ENCODE measurements at regions not wholly inside any gene's neighbourhood (a gene's known extent, or its start where the extent isn't known, plus 50 kb on each side); places are given as distances from the start of the nearest gene placed in this dataset.

DNA sequence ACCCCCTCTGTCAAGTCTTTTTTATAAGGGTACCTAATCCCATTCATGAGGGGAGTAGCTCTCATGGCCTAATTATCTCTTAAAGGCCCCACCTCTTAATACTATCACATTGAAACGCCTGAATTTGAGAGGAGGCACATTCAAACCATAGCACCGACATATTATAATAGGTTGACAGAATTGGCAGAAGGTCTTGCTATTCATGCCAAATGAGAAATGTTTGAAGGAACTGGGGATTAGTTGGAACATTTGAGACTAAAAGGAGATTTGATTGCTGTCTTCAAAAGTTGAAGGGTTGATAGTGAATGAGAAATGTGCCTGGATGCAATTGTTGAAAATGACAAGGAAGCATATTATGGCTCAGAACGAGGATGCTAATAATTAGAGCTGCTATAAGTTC, 331.1 kb downstream of the ATP23 start:
- H3K27ac ChIP-seq, result no peak overlapping the region
- TF ChIP-seq, protein P1, sequence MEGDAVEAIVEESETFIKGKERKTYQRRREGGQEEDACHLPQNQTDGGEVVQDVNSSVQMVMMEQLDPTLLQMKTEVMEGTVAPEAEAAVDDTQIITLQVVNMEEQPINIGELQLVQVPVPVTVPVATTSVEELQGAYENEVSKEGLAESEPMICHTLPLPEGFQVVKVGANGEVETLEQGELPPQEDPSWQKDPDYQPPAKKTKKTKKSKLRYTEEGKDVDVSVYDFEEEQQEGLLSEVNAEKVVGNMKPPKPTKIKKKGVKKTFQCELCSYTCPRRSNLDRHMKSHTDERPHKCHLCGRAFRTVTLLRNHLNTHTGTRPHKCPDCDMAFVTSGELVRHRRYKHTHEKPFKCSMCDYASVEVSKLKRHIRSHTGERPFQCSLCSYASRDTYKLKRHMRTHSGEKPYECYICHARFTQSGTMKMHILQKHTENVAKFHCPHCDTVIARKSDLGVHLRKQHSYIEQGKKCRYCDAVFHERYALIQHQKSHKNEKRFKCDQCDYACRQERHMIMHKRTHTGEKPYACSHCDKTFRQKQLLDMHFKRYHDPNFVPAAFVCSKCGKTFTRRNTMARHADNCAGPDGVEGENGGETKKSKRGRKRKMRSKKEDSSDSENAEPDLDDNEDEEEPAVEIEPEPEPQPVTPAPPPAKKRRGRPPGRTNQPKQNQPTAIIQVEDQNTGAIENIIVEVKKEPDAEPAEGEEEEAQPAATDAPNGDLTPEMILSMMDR (conservative IDR thresholded peaks at IDR 0.05), result no peak
- TF ChIP-seq ZFX (IDR thresholded peaks at IDR 0.05), result no peak

GRCh38 chr12:58277231-58277630, 335.9 kb downstream of the ATP23 start:
- no peak overlapping the region for H3K27ac ChIP-seq
- TF ChIP-seq, protein P1 (conservative IDR thresholded peaks at IDR 0.05), result no peak
- TF ChIP-seq ZFX (IDR thresholded peaks at IDR 0.05), result no peak

- TF ChIP-seq ZFX (IDR thresholded peaks at IDR 0.05), result no peak
- TF ChIP-seq, protein P1 (conservative IDR thresholded peaks at IDR 0.05), result no peak
- no peak overlapping the region for H3K27ac ChIP-seq
Observed at GRCh38 chr12:58283553-58283952, 342.2 kb downstream of the ATP23 start.

- no peak overlapping the region for H3K27ac ChIP-seq
- TF ChIP-seq, protein P1 (conservative IDR thresholded peaks at IDR 0.05), result no peak
- no peak for TF ChIP-seq ZFX (IDR thresholded peaks at IDR 0.05)
Observed at GRCh38 chr12:58285551-58285950, 344.2 kb downstream of the ATP23 start.

GRCh38 chr12:58286353-58286752, 345.0 kb downstream of the ATP23 start:
- H3K27ac ChIP-seq, result no peak overlapping the region
- TF ChIP-seq, protein P1 (conservative IDR thresholded peaks at IDR 0.05), result no peak
- TF ChIP-seq ZFX (IDR thresholded peaks at IDR 0.05), result no peak

GRCh38 chr12:58288190-58288589, 346.8 kb downstream of the ATP23 start:
- H3K27ac ChIP-seq, result no peak overlapping the region
- no peak for TF ChIP-seq ZFX (IDR thresholded peaks at IDR 0.05)
- TF ChIP-seq, protein P1 (conservative IDR thresholded peaks at IDR 0.05), result no peak

- H3K27ac ChIP-seq, result no peak overlapping the region
- TF ChIP-seq, protein P1 (conservative IDR thresholded peaks at IDR 0.05), result no peak
- no peak for TF ChIP-seq ZFX (IDR thresholded peaks at IDR 0.05)
Observed at GRCh38 chr12:58291106-58291505, 349.7 kb downstream of the ATP23 start.

Measured in C4-2B (cell line).